Stomach (tissue), 8 donors: ENCODE measurements at regions not wholly inside any gene's neighbourhood (a gene's known extent, or its start where the extent isn't known, plus 50 kb on each side); places are given as distances from the start of the nearest gene placed in this dataset.

Experiments used
- DNase-seq, 2 donors: peaks; one replicate each; pipeline versions ENCODE4 v3.0.0 to v3.0.0-alpha.2; 2013 to 2019
- H3K27ac ChIP-seq, 5 donors: fragments of 200-600 bp in 4 of 5; sonication (generic) in 4 of 5; one replicate each; pipeline ENCODE4 v1.5.1; 2013 to 2019; ENCODE audit warnings: mild to moderate bottlenecking in 1 of 5, moderate library complexity in 1 of 5
- H3K27me3 ChIP-seq, 3 donors: fragments of 200-600 bp; sonication (generic); one replicate each; pipeline ENCODE4 v1.5.1; 2017 to 2019; ENCODE audit warnings: mixed run types in 1 of 3
- H3K36me3 ChIP-seq, 4 donors: fragments of 200-600 bp; sonication (generic); 1 replicate in 3 of 4; 2 replicates in 1 of 4; pipeline ENCODE4 v1.5.1; 2016 to 2019
- H3K4me1 ChIP-seq, 4 donors: fragments of 200-600 bp; sonication (generic); one replicate each; pipeline ENCODE4 v1.5.1; 2016 to 2019
- H3K4me3 ChIP-seq, 4 donors: fragments of 200-600 bp; sonication (generic) in 3 of 4; one replicate each; pipeline ENCODE4 v1.5.1; 2016 to 2019; ENCODE audit warnings: mild to moderate bottlenecking in 1 of 4
- H3K9me3 ChIP-seq, 4 donors: fragments of 200-600 bp; sonication (generic); one replicate each; pipeline ENCODE4 v1.5.1; 2016 to 2019
- CTCF ChIP-seq, 7 experiments: fragments of 450-650 bp in 4 of 7; fragments of 200-600 bp in 3 of 7; sonication (generic) in 3 of 7; IDR thresholded peaks; one replicate each; pipeline ENCODE4 v1.5.1; 2016 to 2019; ENCODE audit warnings: antibody characterized with exemption in 7 of 7, control low read depth in 2 of 7, mild to moderate bottlenecking in 1 of 7
- EP300 ChIP-seq: sonication (generic); formaldehyde crosslinking; IDR thresholded peaks from one replicate; pipeline ENCODE4 v1.6.1; 2017; ENCODE audit warnings: antibody characterized with exemption
- POLR2A ChIP-seq, 4 donors: fragments of 450-650 bp; IDR thresholded peaks; one replicate each; pipeline ENCODE4 v1.6.1; 2016; ENCODE audit warnings: antibody characterized with exemption in 4 of 4, control low read depth in 2 of 4, mild to moderate bottlenecking in 1 of 4, moderate library complexity in 1 of 4
- POLR2AphosphoS5 ChIP-seq, 3 donors: sonication (generic); formaldehyde crosslinking; IDR thresholded peaks; one replicate each; pipeline ENCODE4 v1.6.1; 2016; ENCODE audit warnings: antibody characterized with exemption in 3 of 3
- WGBS, 5 donors: extraction: QIAGEN DNeasy Blood & Tissue Kit in 3 of 5; methylation state at CpG; one replicate each; pipeline versions ENCODE4 v1.1.5 to v1.1.7; 2013 to 2018; 5-methylcytosine and 5-hydroxymethylcytosine counted together
- intact Hi-C: fragments of 100-400 bp; cut with DNase I; formaldehyde crosslinking; loops from one replicate; pipeline ENCODE4 v1.15.1; 2023; ENCODE audit warnings: low total_unique reads
- donor health status: healthy with polysubstance abuse.
- donor health status: Bipolar disorder and iron deficiency.
- donor health status: healthy.

- Histone ChIP-seq H3K36me3 (no peaks in the 10 kb centered on the region), H3K9me3 (no peaks in the 10 kb centered on the region), H3K4me3 (no peak overlapping the region), H3K27me3 (no peaks in the 10 kb centered on the region), H3K27ac (peak overlapping the region; percentile 73 to 89 (median 81)), H3K4me1 (no peaks in the 10 kb centered on the region)
- intact Hi-C loops = no loop called here
- 22 to 54% (median 40%) methylated on average over 2 of the region's 2 CpGs for WGBS, 5 donors
- peak in 2 of 3 donors; percentile 80 to 90 for TF ChIP-seq POLR2AphosphoS5 (IDR thresholded peaks at IDR 0.05)
- TF ChIP-seq POLR2A (IDR thresholded peaks at IDR 0.05) = peak in 1 of 4 donors; percentile 6
- no peak for TF ChIP-seq EP300
- no peak for TF ChIP-seq CTCF (IDR thresholded peaks at IDR 0.05)
- peak; percentile 44 to 96 for DNase-seq
Observed at GRCh38 chr2:156182132-156182531, 150.4 kb downstream of the NR4A2 start.

GRCh38 chr2:156181208-156181607, 151.3 kb downstream of the NR4A2 start:
- Histone ChIP-seq H3K27me3 (no peaks in the 10 kb centered on the region), H3K4me3 (no peak overlapping the region), H3K27ac (peak overlapping the region; percentile 59 to 89 (median 81)), H3K4me1 (no peaks in the 10 kb centered on the region), H3K36me3 (no peaks in the 10 kb centered on the region), H3K9me3 (no peaks in the 10 kb centered on the region)
- no peak for DNase-seq
- intact Hi-C loops = no loop called here
- 27 to 76% (median 38%) methylated on average over 1 of the region's 1 CpG for WGBS, 5 donors
- TF ChIP-seq EP300 (no peak), CTCF (IDR thresholded peaks at IDR 0.05) (no peak), POLR2AphosphoS5 (IDR thresholded peaks at IDR 0.05) (no peak), POLR2A (IDR thresholded peaks at IDR 0.05) (no peak)

- intact Hi-C loops = no loop called here
- no peak for TF ChIP-seq POLR2AphosphoS5 (IDR thresholded peaks at IDR 0.05)
- no peak for TF ChIP-seq EP300
- no peak for TF ChIP-seq CTCF (IDR thresholded peaks at IDR 0.05)
- no peak for TF ChIP-seq POLR2A (IDR thresholded peaks at IDR 0.05)
- Histone ChIP-seq H3K9me3 (no peaks in the 10 kb centered on the region), H3K27me3 (no peaks in the 10 kb centered on the region), H3K27ac (no peak overlapping the region), H3K4me1 (no peaks in the 10 kb centered on the region), H3K36me3 (no peaks in the 10 kb centered on the region), H3K4me3 (no peak overlapping the region)
- WGBS, 5 donors = 83 to 92% (median 87%) methylated on average over 3 of the region's 3 CpGs
- DNase-seq = no peak
Observed at GRCh38 chr2:156177654-156178053, 154.9 kb downstream of the NR4A2 start.

GRCh38 chr2:156175946-156176345, 156.6 kb downstream of the NR4A2 start:
- WGBS, 5 donors = 78 to 91% (median 89%) methylated on average over 2 of the region's 2 CpGs

More at GRCh38 chr2:156175946-156176345, 156.6 kb downstream of the NR4A2 start:
- H3K4me1 ChIP-seq = no peaks in the 10 kb centered on the region
- DNase-seq = no peak
- no peaks in the 10 kb centered on the region for H3K36me3 ChIP-seq
- H3K27ac ChIP-seq = no peak overlapping the region
- no peaks in the 10 kb centered on the region for H3K27me3 ChIP-seq
- intact Hi-C loops = no loop called here
- H3K4me3 ChIP-seq = no peak overlapping the region
- H3K9me3 ChIP-seq = peaks cover 0 to 5% (median 0%) of the 10 kb centered on the region in 4 donors
- TF ChIP-seq POLR2A (IDR thresholded peaks at IDR 0.05) (no peak), POLR2AphosphoS5 (IDR thresholded peaks at IDR 0.05) (no peak), CTCF (IDR thresholded peaks at IDR 0.05) (no peak), EP300 (no peak)
